HEK293T (cell line): ENCODE measurements at regions not wholly inside any gene's neighbourhood (a gene's known extent, or its start where the extent isn't known, plus 50 kb on each side); places are given as distances from the start of the nearest gene placed in this dataset.

Experiments used
- CTCF ChIA-PET: fragments of 350-600 bp; formaldehyde crosslinking; extraction: SDS; loops from one replicate; lab custom pipeline; 2021; ENCODE audit warnings: antibody characterized with exemption, inconsistent platforms; lab: Yijun Ruan, JAX
- POLR2A ChIA-PET: fragments of 350-600 bp; formaldehyde crosslinking; extraction: SDS; loops from one replicate; lab custom pipeline; 2020; ENCODE audit warnings: antibody characterized with exemption, inconsistent platforms; lab: Yijun Ruan, JAX
- DNase-seq: peaks from one replicate; pipeline ENCODE4 v3.0.0; 2012; ENCODE audit warnings: mixed read lengths; ENCODE audit errors: extremely low spot score
- ARNT ChIP-seq: fragments of 450-650 bp; IDR thresholded peaks from 2 replicates; pipeline ENCODE4 v1.6.1; 2017; ENCODE audit warnings: mild to moderate bottlenecking
- BHLHE40 ChIP-seq: fragments of 450-650 bp; IDR thresholded peaks from 2 replicates; pipeline ENCODE4 v1.6.1; 2016; ENCODE audit warnings: mild to moderate bottlenecking, moderate library complexity, borderline replicate concordance
- CTBP1 ChIP-seq: fragments of 450-650 bp; IDR thresholded peaks from 2 replicates; pipeline ENCODE4 v1.6.1; 2016; ENCODE audit warnings: borderline replicate concordance
- ELF4 ChIP-seq: fragments of 450-650 bp; IDR thresholded peaks from 2 replicates; pipeline ENCODE4 v1.6.1; 2017; ENCODE audit warnings: antibody characterized with exemption
- FOXA1 ChIP-seq: fragments of 450-650 bp; IDR thresholded peaks from 2 replicates; pipeline ENCODE4 v1.6.1; 2016; ENCODE audit warnings: mild to moderate bottlenecking
- FOXK2 ChIP-seq: fragments of 450-650 bp; IDR thresholded peaks from 2 replicates; pipeline ENCODE4 v1.6.1; 2016; ENCODE audit warnings: mild to moderate bottlenecking
- FOXM1 ChIP-seq: fragments of 450-650 bp; IDR thresholded peaks from 2 replicates; pipeline ENCODE4 v1.6.1; 2017; ENCODE audit warnings: mild to moderate bottlenecking, borderline replicate concordance
- HDGF ChIP-seq: fragments of 450-650 bp; IDR thresholded peaks from 2 replicates; pipeline ENCODE4 v1.6.1; 2017; ENCODE audit warnings: antibody characterized with exemption, borderline replicate concordance
- L3MBTL2 ChIP-seq: fragments of 450-650 bp; conservative IDR thresholded peaks from 2 replicates; pipeline ENCODE4 v1.6.1; 2016; ENCODE audit warnings: mild to moderate bottlenecking
- LEF1 ChIP-seq: fragments of 450-650 bp; IDR thresholded peaks from 2 replicates; pipeline ENCODE4 v1.6.1; 2017; ENCODE audit warnings: mild to moderate bottlenecking, borderline replicate concordance
- NFRKB ChIP-seq: fragments of 450-650 bp; IDR thresholded peaks from 2 replicates; pipeline ENCODE4 v1.6.1; 2016; ENCODE audit warnings: mild to moderate bottlenecking, moderate library complexity
- SP1 ChIP-seq: fragments of 450-650 bp; IDR thresholded peaks from 2 replicates; pipeline ENCODE4 v1.6.1; 2017
- SUZ12 ChIP-seq: fragments of 450-650 bp; IDR thresholded peaks from 2 replicates; pipeline ENCODE4 v1.6.1; 2016; ENCODE audit warnings: mild to moderate bottlenecking
- TARDBP ChIP-seq: fragments of 450-650 bp; IDR thresholded peaks from 2 replicates; pipeline ENCODE4 v1.6.1; 2016
- ZNF384 ChIP-seq: fragments of 450-650 bp; IDR thresholded peaks from 2 replicates; pipeline ENCODE4 v1.6.1; 2016
- TF ChIP-seq, protein P1 (sequence below): fragments of 450-650 bp; IDR thresholded peaks from 2 replicates; pipeline ENCODE4 v1.6.1; 2016

DNA sequence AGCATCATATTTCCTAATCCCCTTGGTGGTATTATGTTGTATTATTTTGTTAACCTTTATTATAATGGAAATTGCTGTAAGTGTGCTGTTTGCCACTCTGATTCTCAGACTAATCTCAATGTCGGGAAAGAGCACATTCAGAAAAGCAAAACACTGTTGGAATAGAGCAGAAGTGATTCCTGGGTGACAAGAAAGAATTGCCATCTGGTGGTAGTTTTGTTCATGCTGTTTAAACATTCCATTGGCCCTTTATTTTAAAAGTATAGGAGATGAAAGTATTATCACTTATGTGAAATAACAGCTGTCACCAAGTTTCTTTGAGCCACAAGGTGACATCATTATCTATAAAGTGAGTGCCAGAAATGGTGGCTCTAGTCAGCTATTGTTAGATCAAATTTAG is 301.3 kb upstream of the SGCD start:
- DNase-seq, result no peak
- TF ChIP-seq, protein P1, sequence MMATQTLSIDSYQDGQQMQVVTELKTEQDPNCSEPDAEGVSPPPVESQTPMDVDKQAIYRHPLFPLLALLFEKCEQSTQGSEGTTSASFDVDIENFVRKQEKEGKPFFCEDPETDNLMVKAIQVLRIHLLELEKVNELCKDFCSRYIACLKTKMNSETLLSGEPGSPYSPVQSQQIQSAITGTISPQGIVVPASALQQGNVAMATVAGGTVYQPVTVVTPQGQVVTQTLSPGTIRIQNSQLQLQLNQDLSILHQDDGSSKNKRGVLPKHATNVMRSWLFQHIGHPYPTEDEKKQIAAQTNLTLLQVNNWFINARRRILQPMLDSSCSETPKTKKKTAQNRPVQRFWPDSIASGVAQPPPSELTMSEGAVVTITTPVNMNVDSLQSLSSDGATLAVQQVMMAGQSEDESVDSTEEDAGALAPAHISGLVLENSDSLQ, result no peak
- TF ChIP-seq TARDBP (no peak), ELF4 (no peak), FOXA1 (no peak), FOXK2 (no peak), LEF1 (no peak), SP1 (no peak), L3MBTL2 (no peak), BHLHE40 (no peak), FOXM1 (no peak), HDGF (no peak), NFRKB (no peak), ARNT (no peak), ZNF384 (no peak), CTBP1 (no peak), SUZ12 (no peak)
- CTCF ChIA-PET, result interaction anchor here (0.6 kb wide), 1 partner anchor 21 kb away, joined by 3 read pairs; no protein-coding TSS in a partner anchor
- POLR2A ChIA-PET, result no interaction called here

DNA sequence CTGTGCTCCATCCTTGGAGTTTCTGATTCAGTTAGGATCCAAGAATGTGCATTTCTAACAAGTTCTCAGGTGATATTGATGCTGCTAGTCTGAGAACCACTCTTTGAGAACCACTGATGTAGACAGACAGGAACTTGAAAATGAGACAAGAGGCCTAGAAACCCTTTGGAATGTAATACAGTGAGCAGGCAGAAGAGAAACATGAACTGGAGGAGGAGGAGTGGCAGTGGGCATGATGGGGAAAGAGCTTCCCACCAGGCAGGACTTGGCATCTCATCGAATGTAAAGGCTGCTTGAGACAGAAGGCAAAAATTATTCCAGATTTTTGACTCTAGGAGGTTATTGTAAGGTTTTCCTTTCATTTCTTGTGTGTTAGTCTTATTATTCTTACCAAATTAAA is 295.8 kb upstream of the SGCD start:
- CTCF ChIA-PET, result no interaction called here
- POLR2A ChIA-PET, result no interaction called here
- DNase-seq, result no peak
- TF ChIP-seq FOXK2 (no peak), ARNT (no peak), FOXA1 (no peak), BHLHE40 (no peak), FOXM1 (no peak), HDGF (no peak), CTBP1 (no peak), SUZ12 (no peak), TARDBP (no peak), LEF1 (no peak), ELF4 (no peak), SP1 (no peak), L3MBTL2 (no peak), ZNF384 (no peak)
- TF ChIP-seq, protein P1, result no peak

- DNase-seq, result no peak
- POLR2A ChIA-PET, result no interaction called here
- TF ChIP-seq SUZ12, result no peak
- no peak for TF ChIP-seq FOXA1
- no peak for TF ChIP-seq ELF4
- TF ChIP-seq ZNF384, result no peak
- no peak for TF ChIP-seq SP1
- TF ChIP-seq HDGF, result no peak
- no peak for TF ChIP-seq CTBP1
- no peak for TF ChIP-seq L3MBTL2
- TF ChIP-seq LEF1, result no peak
- no peak for TF ChIP-seq FOXM1
- TF ChIP-seq NFRKB, result no peak
- TF ChIP-seq TARDBP, result no peak
- no peak for TF ChIP-seq BHLHE40
- no peak for TF ChIP-seq FOXK2
- no peak for TF ChIP-seq ARNT
- TF ChIP-seq, protein P1, result no peak
- CTCF ChIA-PET, result no interaction called here
Observed at GRCh38 chr5:156036640-156037039, 290.3 kb upstream of the SGCD start.

DNA sequence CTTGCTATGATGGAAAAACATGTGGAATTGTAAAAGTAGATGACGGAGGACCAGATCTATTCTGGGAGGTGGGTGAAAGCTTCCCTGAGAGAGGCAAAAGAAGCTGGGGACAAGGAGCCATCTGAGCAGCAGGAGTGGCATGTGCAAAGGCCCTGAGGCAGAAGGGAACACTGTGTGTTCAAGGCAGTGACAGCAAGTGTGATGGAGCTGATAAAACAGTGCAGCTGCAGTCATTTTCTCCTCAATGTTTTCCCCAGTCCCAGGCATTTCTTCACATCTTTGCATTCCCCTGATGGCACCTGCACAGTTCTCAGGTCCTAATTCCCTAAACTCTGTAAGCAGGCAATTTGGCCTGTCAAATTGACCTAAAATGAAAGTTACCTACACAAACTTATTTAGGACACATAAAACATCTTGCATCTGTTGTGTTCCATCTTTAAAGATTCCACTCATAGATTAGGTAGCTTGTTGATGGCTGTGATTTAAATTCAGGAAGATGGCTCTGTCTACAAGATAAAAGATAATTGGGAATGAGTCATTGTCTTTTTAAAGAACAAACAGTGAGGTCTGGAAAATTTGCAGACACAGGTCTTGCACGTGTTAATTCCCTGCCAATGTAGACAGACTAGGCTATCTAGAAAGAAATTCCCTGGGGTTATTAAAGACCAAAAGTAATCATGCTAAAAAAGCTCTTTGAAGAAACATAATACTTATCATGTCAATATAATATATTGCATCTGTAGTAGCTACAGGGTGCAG is 289.6 kb upstream of the SGCD start:
- POLR2A ChIA-PET, result no interaction called here
- CTCF ChIA-PET, result no interaction called here
- no peak for DNase-seq
- TF ChIP-seq FOXA1 (no peak), SP1 (no peak), SUZ12 (no peak), LEF1 (no peak), ELF4 (no peak), HDGF (no peak), FOXM1 (no peak), BHLHE40 (no peak), FOXK2 (no peak), L3MBTL2 (no peak), ZNF384 (no peak), TARDBP (no peak), ARNT (no peak), CTBP1 (no peak), NFRKB (no peak)
- TF ChIP-seq, protein P1, result no peak

GRCh38 chr5:156042726-156043125 is 284.2 kb upstream of the SGCD start:
- CTCF ChIA-PET, result no interaction called here
- DNase-seq, result no peak
- POLR2A ChIA-PET, result no interaction called here
- TF ChIP-seq L3MBTL2 (no peak), TARDBP (no peak), SP1 (no peak), ZNF384 (no peak), BHLHE40 (no peak), FOXM1 (no peak), CTBP1 (no peak), LEF1 (no peak), SUZ12 (no peak), HDGF (no peak), ARNT (no peak)
- TF ChIP-seq, protein P1, result no peak
